H1 (cell line): ENCODE measurements at regions not wholly inside any gene's neighbourhood (a gene's known extent, or its start where the extent isn't known, plus 50 kb on each side); places are given as distances from the start of the nearest gene placed in this dataset.

Source experiments
- CTCF ChIA-PET: fragments of 300-600 bp; sonication (Branson Sonifier 250); formaldehyde crosslinking; loops from one replicate; lab custom pipeline; 2021; ENCODE audit not compliant: partially characterized antibody; lab: Charles Lee
- POLR2A ChIA-PET: fragments of 300-600 bp; sonication (Branson Sonifier 250); formaldehyde crosslinking; loops from one replicate; lab custom pipeline; 2021; ENCODE audit warnings: inconsistent platforms; ENCODE audit not compliant: partially characterized antibody; lab: Charles Lee
- DNase-seq, 2 experiments: peaks; one replicate each; pipeline versions ENCODE4 v3.0.0 to v3.0.0-alpha.2; 2010 to 2022; ENCODE audit warnings: low spot score in 2 of 2, low read depth in 1 of 2, mixed read lengths in 1 of 2
- FAIRE-seq: peaks from 2 replicates; lab custom pipeline; 2011; peaks lifted over from hg19 to GRCh38; lab: Jason Lieb, UNC
- H2AFZ ChIP-seq: 2 replicates; pipeline ENCODE4 v1.8.1; 2012; ENCODE audit warnings: low read length, inconsistent platforms
- H2AK5ac ChIP-seq: 2 replicates; pipeline ENCODE4 v1.6.1; 2013; ENCODE audit warnings: low read depth, low read length
- H2BK120ac ChIP-seq: replicated peaks from 2 replicates; pipeline ENCODE3; 2013; ENCODE audit warnings: low read depth, low read length, inconsistent platforms
- H2BK12ac ChIP-seq: 2 replicates; pipeline ENCODE4 v1.6.1; 2013; ENCODE audit warnings: low read depth, low read length
- H2BK15ac ChIP-seq: 2 replicates; pipeline ENCODE4 v1.6.1; 2013; ENCODE audit warnings: low read length
- H2BK20ac ChIP-seq: 2 replicates; pipeline ENCODE4 v1.6.1; 2013; ENCODE audit warnings: low read length
- H2BK5ac ChIP-seq: 2 replicates; pipeline ENCODE4 v1.6.1; 2013; ENCODE audit warnings: low read depth, low read length
- H3K14ac ChIP-seq: 2 replicates; pipeline ENCODE4 v1.6.1; 2013; ENCODE audit warnings: inconsistent platforms; ENCODE audit not compliant: insufficient read length
- H3K18ac ChIP-seq: 2 replicates; pipeline ENCODE4 v1.6.1; 2013; ENCODE audit warnings: low read length; ENCODE audit errors: extremely low read depth
- H3K23ac ChIP-seq: 2 replicates; pipeline ENCODE4 v1.6.1; 2013; ENCODE audit warnings: inconsistent platforms; ENCODE audit not compliant: insufficient read length
- H3K23me2 ChIP-seq: 2 replicates; pipeline ENCODE4 v1.6.1; 2013; ENCODE audit warnings: low read depth, low read length
- H3K27ac ChIP-seq: 2 replicates; pipeline ENCODE4 v1.6.1; 2011; ENCODE audit warnings: low read depth, low read length, inconsistent platforms
- H3K27me3 ChIP-seq, 4 experiments: replicated peaks in 1 of 4; 1 replicate in 1 of 4; 2 replicates in 3 of 4; pipeline versions ENCODE4 v1.6.1 to v1.8.1; 2011 to 2013; ENCODE audit warnings: low read length in 3 of 4, mild to moderate bottlenecking in 3 of 4, inconsistent platforms in 2 of 4, mixed read lengths in 2 of 4, moderate library complexity in 1 of 4; ENCODE audit not compliant: control insufficient read depth in 3 of 4, insufficient read depth in 3 of 4; ENCODE audit errors: extremely low read depth in 1 of 4
- H3K36me3 ChIP-seq, 4 experiments: 2 replicates each; pipeline versions ENCODE4 v1.6.1 to v1.8.1; 2011 to 2013; ENCODE audit warnings: mild to moderate bottlenecking in 4 of 4, low read length in 3 of 4, moderate library complexity in 2 of 4, control low read depth in 1 of 4, inconsistent platforms in 1 of 4; ENCODE audit not compliant: insufficient read depth in 4 of 4, control insufficient read depth in 2 of 4
- H3K4ac ChIP-seq: replicated peaks from 2 replicates; pipeline ENCODE3; 2013; ENCODE audit warnings: low read length, low read depth, mixed read lengths, inconsistent platforms; ENCODE audit not compliant: insufficient read length
- H3K4me1 ChIP-seq, 4 experiments: replicated peaks in 1 of 4; 1 replicate in 1 of 4; 2 replicates in 3 of 4; pipeline versions ENCODE4 v1.6.1 to v1.8.1; 2011 to 2013; ENCODE audit warnings: low read length in 3 of 4, inconsistent platforms in 2 of 4, mixed read lengths in 1 of 4; ENCODE audit not compliant: insufficient read depth in 4 of 4, control insufficient read depth in 3 of 4
- H3K4me2 ChIP-seq, 2 experiments: 2 replicates each; pipeline versions ENCODE4 v1.6.1 to v1.8.1; 2011 to 2013; ENCODE audit warnings: low read depth in 2 of 2, low read length in 2 of 2, control low read depth in 1 of 2, inconsistent platforms in 1 of 2, mild to moderate bottlenecking in 1 of 2; ENCODE audit not compliant: insufficient read depth in 1 of 2
- H3K4me3 ChIP-seq, 4 experiments: fragments of 200-600, 300-600 bp in 1 of 4; sonication (generic), shearing (Covaris generic), sonication (Bioruptor Twin) in 1 of 4; 2 replicates each; pipeline versions ENCODE4 v1.5.1 to v1.8.1; 2011 to 2016; ENCODE audit warnings: low read length in 4 of 4, low read depth in 3 of 4, control low read depth in 2 of 4, inconsistent platforms in 2 of 4, mild to moderate bottlenecking in 2 of 4, mixed read lengths in 1 of 4, moderate library complexity in 1 of 4; ENCODE audit not compliant: insufficient read depth in 2 of 4; ENCODE audit errors: extremely low read depth in 1 of 4
- H3K56ac ChIP-seq: replicated peaks from 2 replicates; pipeline ENCODE3; 2013; ENCODE audit warnings: low read depth, mild to moderate bottlenecking, mixed read lengths, low read length, inconsistent platforms; ENCODE audit not compliant: insufficient read length
- H3K79me1 ChIP-seq: 2 replicates; pipeline ENCODE4 v1.6.1; 2013; ENCODE audit warnings: low read depth, low read length, control low read depth
- H3K79me2 ChIP-seq, 2 experiments: 2 replicates each; pipeline versions ENCODE4 v1.6.1 to v1.8.1; 2012 to 2013; ENCODE audit warnings: low read length in 2 of 2, mild to moderate bottlenecking in 2 of 2, inconsistent platforms in 1 of 2; ENCODE audit not compliant: insufficient read depth in 2 of 2, control insufficient read depth in 1 of 2
- H3K9ac ChIP-seq, 4 experiments: replicated peaks in 1 of 4; 1 replicate in 1 of 4; 2 replicates in 3 of 4; pipeline versions ENCODE4 v1.6.1 to v1.8.1; 2011 to 2013; ENCODE audit warnings: low read depth in 3 of 4, low read length in 3 of 4, control low read depth in 2 of 4, mild to moderate bottlenecking in 2 of 4, moderate library complexity in 2 of 4, inconsistent platforms in 1 of 4; ENCODE audit errors: extremely low read depth in 1 of 4
- H3K9me3 ChIP-seq, 2 experiments: 2 replicates each; pipeline versions ENCODE4 v1.6.1 to v1.8.1; 2012 to 2013; ENCODE audit warnings: mild to moderate bottlenecking in 2 of 2, moderate library complexity in 2 of 2, control low read depth in 1 of 2, inconsistent platforms in 1 of 2, low read depth in 1 of 2, low read length in 1 of 2, mixed read lengths in 1 of 2; ENCODE audit not compliant: insufficient read depth in 2 of 2
- H4K20me1 ChIP-seq, 2 experiments: replicated peaks in 1 of 2; 2 replicates each; pipeline versions ENCODE3 to v1.8.1; 2011 to 2013; ENCODE audit warnings: inconsistent platforms in 2 of 2, low read length in 2 of 2, mild to moderate bottlenecking in 1 of 2; ENCODE audit not compliant: insufficient read depth in 2 of 2, control insufficient read depth in 1 of 2
- H4K5ac ChIP-seq: 2 replicates; pipeline ENCODE4 v1.6.1; 2013; ENCODE audit warnings: low read length, low read depth, mixed read lengths, inconsistent platforms; ENCODE audit not compliant: insufficient read length
- H4K8ac ChIP-seq: 2 replicates; pipeline ENCODE4 v1.8.0; 2013; ENCODE audit warnings: mild to moderate bottlenecking, moderate library complexity, low read length, inconsistent platforms; ENCODE audit not compliant: insufficient read depth; ENCODE audit errors: extremely low read depth
- H4K91ac ChIP-seq: replicated peaks from 2 replicates; pipeline ENCODE3; 2013; ENCODE audit warnings: low read length, mixed read lengths, inconsistent platforms; ENCODE audit not compliant: insufficient read length
- ASH2L ChIP-seq: fragments of 200-600, 300-600 bp; sonication (generic); IDR thresholded peaks from one replicate; pipeline ENCODE4 v1.7.1; 2017; ENCODE audit warnings: low read length
- ATF3 ChIP-seq: IDR thresholded peaks from 2 replicates; pipeline ENCODE4 v1.6.1; 2011; ENCODE audit warnings: low read depth, mild to moderate bottlenecking, low read length; ENCODE audit not compliant: insufficient read depth
- BRCA1 ChIP-seq: IDR thresholded peaks from 2 replicates; pipeline ENCODE4 v1.6.1; 2012; ENCODE audit warnings: low read depth, low read length, improper control_type of control experiment
- CREB1 ChIP-seq: IDR thresholded peaks from 2 replicates; pipeline ENCODE4 v1.6.1; 2012; ENCODE audit warnings: inconsistent platforms
- EP300 ChIP-seq, 2 experiments: IDR thresholded peaks; 1 replicate in 1 of 2; 2 replicates in 1 of 2; pipeline ENCODE4 v1.6.1; 2011 to 2012; ENCODE audit warnings: low read depth in 2 of 2, low read length in 2 of 2, mild to moderate bottlenecking in 2 of 2, borderline replicate concordance in 1 of 2, inconsistent platforms in 1 of 2, moderate library complexity in 1 of 2
- GTF2F1 ChIP-seq: IDR thresholded peaks from 2 replicates; pipeline ENCODE4 v1.6.1; 2012; ENCODE audit warnings: low read depth, low read length, improper control_type of control experiment, borderline replicate concordance
- HDAC2 ChIP-seq, 2 experiments: fragments of 300-600 bp in 1 of 2; sonication (generic) in 1 of 2; IDR thresholded peaks; 2 replicates each; pipeline ENCODE4 v1.6.1; 2011 to 2012; ENCODE audit warnings: low read depth in 2 of 2, low read length in 2 of 2, mild to moderate bottlenecking in 2 of 2, moderate library complexity in 2 of 2, borderline replicate concordance in 1 of 2, inconsistent platforms in 1 of 2
- MAFK ChIP-seq: IDR thresholded peaks from 2 replicates; pipeline ENCODE4 v1.6.1; 2012; ENCODE audit warnings: low read depth, mild to moderate bottlenecking, improper control_type of control experiment, low read length
- NANOG ChIP-seq: IDR thresholded peaks from 2 replicates; pipeline ENCODE4 v1.6.1; 2011; ENCODE audit warnings: low read length, low read depth, mild to moderate bottlenecking, inconsistent platforms; ENCODE audit not compliant: insufficient read depth, poor library complexity, severe bottlenecking
- NRF1 ChIP-seq: IDR thresholded peaks from 2 replicates; pipeline ENCODE4 v1.6.1; 2011; ENCODE audit warnings: mild to moderate bottlenecking, low read depth, low read length, improper control_type of control experiment
- POLR2A ChIP-seq, 2 experiments: IDR thresholded peaks; 1 replicate in 1 of 2; 2 replicates in 1 of 2; pipeline ENCODE4 v1.6.1; 2011; ENCODE audit warnings: low read depth in 2 of 2, low read length in 2 of 2, mild to moderate bottlenecking in 2 of 2; ENCODE audit errors: control extremely low read depth in 1 of 2
- RNF2 ChIP-seq: fragments of 200-900, 300-1000 bp; sonication (generic); IDR thresholded peaks from 2 replicates; pipeline ENCODE4 v1.7.1; 2016; ENCODE audit warnings: borderline replicate concordance, low read depth, mild to moderate bottlenecking, antibody characterized with exemption, low read length; ENCODE audit not compliant: poor library complexity, severe bottlenecking; ENCODE audit errors: missing control alignments
- RXRA ChIP-seq: IDR thresholded peaks from 2 replicates; pipeline ENCODE4 v1.6.1; 2011; ENCODE audit warnings: low read depth, mild to moderate bottlenecking, low read length, moderate library complexity; ENCODE audit not compliant: insufficient read depth
- SP1 ChIP-seq: IDR thresholded peaks from 2 replicates; pipeline ENCODE4 v1.6.1; 2011; ENCODE audit warnings: low read depth, low read length
- TAF1 ChIP-seq: IDR thresholded peaks from 2 replicates; pipeline ENCODE4 v1.6.1; 2011; ENCODE audit warnings: mild to moderate bottlenecking, low read depth, low read length
- WGBS, 2 experiments: shearing (Covaris generic) in 1 of 2; methylation state at CpG; one replicate each; pipeline versions ENCODE4 v1.1.6 to v1.1.7; 2013 to 2015; ENCODE audit warnings: low lambda C conversion rate in 2 of 2, mixed read lengths in 2 of 2, inconsistent platforms in 1 of 2, low coverage in 1 of 2, missing lambda C conversion rate in 1 of 2; ENCODE audit not compliant: insufficient replicate concordance in 2 of 2, insufficient coverage in 1 of 2, insufficient read length in 1 of 2; ENCODE audit errors: extremely low coverage in 1 of 2, missing lambda C conversion rate in 1 of 2; 5-methylcytosine and 5-hydroxymethylcytosine counted together

- DNase-seq (no peak), FAIRE-seq (no peak)
- no peak overlapping the region for H3K14ac ChIP-seq
- H3K56ac ChIP-seq: no peak overlapping the region
- no peak overlapping the region for H3K18ac ChIP-seq
- no peaks in the 10 kb centered on the region for H3K4me1 ChIP-seq
- H2BK15ac ChIP-seq: no peak overlapping the region
- no peak overlapping the region for H3K27ac ChIP-seq
- H2BK120ac ChIP-seq: no peak overlapping the region
- H2AK5ac ChIP-seq: no peak overlapping the region
- no peak overlapping the region for H3K9ac ChIP-seq
- no peak overlapping the region for H3K23ac ChIP-seq
- no peak overlapping the region for H2AFZ ChIP-seq
- H2BK5ac ChIP-seq: no peak overlapping the region
- H3K9me3 ChIP-seq: peaks cover 0 to 11% of the 10 kb centered on the region in 2 experiments; a peak in 2 of 4 replicates
- 87 to 100% methylated on average over 1 of the region's 1 CpG for WGBS, 2 experiments
- H3K23me2 ChIP-seq: no peaks in the 10 kb centered on the region
- no peak overlapping the region for H2BK20ac ChIP-seq
- H3K4me3 ChIP-seq: no peak overlapping the region
- H2BK12ac ChIP-seq: no peak overlapping the region
- H4K91ac ChIP-seq: no peak overlapping the region
- no peaks in the 10 kb centered on the region for H3K27me3 ChIP-seq
- peaks cover 0 to 15% (median 5%) of the 10 kb centered on the region in 4 experiments; a peak in 3 of 8 replicates for H3K36me3 ChIP-seq
- H3K79me2 ChIP-seq: no peaks in the 10 kb centered on the region
- no peak overlapping the region for H4K8ac ChIP-seq
- H4K20me1 ChIP-seq: no peaks in the 10 kb centered on the region
- H3K79me1 ChIP-seq: no peaks in the 10 kb centered on the region
- H3K4ac ChIP-seq: no peak overlapping the region
- no peak overlapping the region for H4K5ac ChIP-seq
- POLR2A ChIA-PET: no interaction called here
- H3K4me2 ChIP-seq: no peak overlapping the region
- CTCF ChIA-PET: no interaction called here
- TF ChIP-seq BRCA1: no peak
- no peak for TF ChIP-seq RXRA
- no peak for TF ChIP-seq EP300 (IDR thresholded peaks at IDR 0.05; ENCODE audit: borderline replicate concordance in 1 of 2, low read depth in 2 of 2, low read length in 2 of 2)
- no peak for TF ChIP-seq NRF1
- no peak for TF ChIP-seq TAF1
- TF ChIP-seq POLR2A (IDR thresholded peaks at IDR 0.05; ENCODE audit: control extremely low read depth in 1 of 2, low read depth in 2 of 2, low read length in 2 of 2): no peak
- TF ChIP-seq HDAC2 (IDR thresholded peaks at IDR 0.05; ENCODE audit: borderline replicate concordance in 1 of 2, low read depth in 2 of 2, low read length in 2 of 2): no peak
- no peak for TF ChIP-seq CREB1
- TF ChIP-seq GTF2F1: no peak
- no peak for TF ChIP-seq RNF2
- no peak for TF ChIP-seq MAFK
- no peak for TF ChIP-seq NANOG
- TF ChIP-seq ASH2L: no peak
- no peak for TF ChIP-seq ATF3
- no peak for TF ChIP-seq SP1
These were observed 91.6 kb upstream of the NUDT6 start for GRCh38 chr4:123014038-123014437.
